ENCODE measurements at regions not wholly inside any gene's neighbourhood (a gene's known extent, or its start where the extent isn't known, plus 50 kb on each side); places are given as distances from the start of the nearest gene placed in this dataset.
A peak's percentile ranks its signal among the peaks of the same experiment; 100 is the strongest.

DNA sequence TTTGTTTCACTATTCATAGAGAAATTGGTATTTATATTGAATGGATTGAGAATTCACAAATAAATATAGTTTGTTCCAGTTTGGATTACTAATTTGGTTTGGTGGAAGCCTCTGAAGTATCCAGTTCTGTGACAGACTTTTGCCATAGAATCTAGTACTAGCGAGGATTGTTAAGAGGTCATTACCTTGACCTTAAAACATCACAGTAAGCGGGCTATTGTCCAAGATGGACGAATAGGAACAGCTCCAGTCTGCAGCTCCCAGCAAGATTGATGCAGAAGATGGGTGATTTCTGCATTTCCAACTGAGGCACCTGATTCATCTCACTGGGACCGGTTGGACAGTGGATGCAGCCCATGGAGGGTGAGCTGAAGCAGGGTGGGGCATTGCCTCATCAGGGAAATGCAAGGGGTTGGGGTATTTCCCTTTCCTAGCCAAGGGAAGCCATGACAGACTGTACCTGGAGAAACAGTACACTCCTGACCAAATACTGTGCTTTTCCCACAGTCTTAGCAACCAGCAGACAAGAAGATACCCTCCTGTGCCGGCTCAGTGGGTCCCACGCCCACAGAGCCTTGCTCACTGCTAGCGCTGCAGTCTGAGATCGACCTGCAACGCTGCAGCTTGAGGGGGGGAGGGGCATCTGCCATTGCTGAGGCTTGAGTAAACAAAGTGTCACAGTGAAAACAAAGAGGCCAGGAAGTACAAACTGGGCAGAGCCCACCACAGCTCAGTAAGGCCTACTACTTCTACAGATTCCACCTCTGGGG, 66.4 kb upstream of the NEDD9 start (continued):
- TF ChIP-seq, protein P1, sequence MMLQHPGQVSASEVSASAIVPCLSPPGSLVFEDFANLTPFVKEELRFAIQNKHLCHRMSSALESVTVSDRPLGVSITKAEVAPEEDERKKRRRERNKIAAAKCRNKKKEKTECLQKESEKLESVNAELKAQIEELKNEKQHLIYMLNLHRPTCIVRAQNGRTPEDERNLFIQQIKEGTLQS (CRISPR knock-in tag; IDR thresholded peaks at IDR 0.05) = peak; percentile 39; the same call in 1 of the 2 replicates
- TF ChIP-seq, protein P2, sequence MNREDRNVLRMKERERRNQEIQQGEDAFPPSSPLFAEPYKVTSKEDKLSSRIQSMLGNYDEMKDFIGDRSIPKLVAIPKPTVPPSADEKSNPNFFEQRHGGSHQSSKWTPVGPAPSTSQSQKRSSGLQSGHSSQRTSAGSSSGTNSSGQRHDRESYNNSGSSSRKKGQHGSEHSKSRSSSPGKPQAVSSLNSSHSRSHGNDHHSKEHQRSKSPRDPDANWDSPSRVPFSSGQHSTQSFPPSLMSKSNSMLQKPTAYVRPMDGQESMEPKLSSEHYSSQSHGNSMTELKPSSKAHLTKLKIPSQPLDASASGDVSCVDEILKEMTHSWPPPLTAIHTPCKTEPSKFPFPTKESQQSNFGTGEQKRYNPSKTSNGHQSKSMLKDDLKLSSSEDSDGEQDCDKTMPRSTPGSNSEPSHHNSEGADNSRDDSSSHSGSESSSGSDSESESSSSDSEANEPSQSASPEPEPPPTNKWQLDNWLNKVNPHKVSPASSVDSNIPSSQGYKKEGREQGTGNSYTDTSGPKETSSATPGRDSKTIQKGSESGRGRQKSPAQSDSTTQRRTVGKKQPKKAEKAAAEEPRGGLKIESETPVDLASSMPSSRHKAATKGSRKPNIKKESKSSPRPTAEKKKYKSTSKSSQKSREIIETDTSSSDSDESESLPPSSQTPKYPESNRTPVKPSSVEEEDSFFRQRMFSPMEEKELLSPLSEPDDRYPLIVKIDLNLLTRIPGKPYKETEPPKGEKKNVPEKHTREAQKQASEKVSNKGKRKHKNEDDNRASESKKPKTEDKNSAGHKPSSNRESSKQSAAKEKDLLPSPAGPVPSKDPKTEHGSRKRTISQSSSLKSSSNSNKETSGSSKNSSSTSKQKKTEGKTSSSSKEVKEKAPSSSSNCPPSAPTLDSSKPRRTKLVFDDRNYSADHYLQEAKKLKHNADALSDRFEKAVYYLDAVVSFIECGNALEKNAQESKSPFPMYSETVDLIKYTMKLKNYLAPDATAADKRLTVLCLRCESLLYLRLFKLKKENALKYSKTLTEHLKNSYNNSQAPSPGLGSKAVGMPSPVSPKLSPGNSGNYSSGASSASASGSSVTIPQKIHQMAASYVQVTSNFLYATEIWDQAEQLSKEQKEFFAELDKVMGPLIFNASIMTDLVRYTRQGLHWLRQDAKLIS (CRISPR knock-in tag; IDR thresholded peaks at IDR 0.05) = peak; percentile 56; the same call in 1 of the 2 replicates
- TF ChIP-seq MTA3 (CRISPR knock-in tag; IDR thresholded peaks at IDR 0.05) (no peak), IKZF1 (IDR thresholded peaks at IDR 0.05) (no peak), NKX3-1 (CRISPR knock-in tag; IDR thresholded peaks at IDR 0.05) (peak; percentile 64), NCOR1 (IDR thresholded peaks at IDR 0.05; ENCODE audit: borderline replicate concordance, low read length) (peak; percentile 72; the same call in 1 of the 2 replicates), ELF4 (CRISPR knock-in tag; IDR thresholded peaks at IDR 0.05; ENCODE audit: borderline replicate concordance) (no peak; the same call in 1 of the 2 replicates), ZNF678 (CRISPR knock-in tag; IDR thresholded peaks at IDR 0.05) (no peak), ZNF713 (CRISPR knock-in tag; IDR thresholded peaks at IDR 0.05) (0 out of 2 replicates have a peak, but pooled peaks have one; percentile 54), U2AF1 (optimal IDR thresholded peaks at IDR 0.05; ENCODE audit: low read depth, low read length) (no peak), ZIK1 (CRISPR knock-in tag; IDR thresholded peaks at IDR 0.05; ENCODE audit: borderline replicate concordance, low read depth) (peak; percentile 94), NRL (CRISPR knock-in tag; IDR thresholded peaks at IDR 0.05; ENCODE audit: borderline replicate concordance) (peak; percentile 98; the same call in 1 of the 2 replicates), ZNF660 (CRISPR knock-in tag; IDR thresholded peaks at IDR 0.05; ENCODE audit: borderline replicate concordance, low read depth) (no peak)
- TF ChIP-seq, protein P3, sequence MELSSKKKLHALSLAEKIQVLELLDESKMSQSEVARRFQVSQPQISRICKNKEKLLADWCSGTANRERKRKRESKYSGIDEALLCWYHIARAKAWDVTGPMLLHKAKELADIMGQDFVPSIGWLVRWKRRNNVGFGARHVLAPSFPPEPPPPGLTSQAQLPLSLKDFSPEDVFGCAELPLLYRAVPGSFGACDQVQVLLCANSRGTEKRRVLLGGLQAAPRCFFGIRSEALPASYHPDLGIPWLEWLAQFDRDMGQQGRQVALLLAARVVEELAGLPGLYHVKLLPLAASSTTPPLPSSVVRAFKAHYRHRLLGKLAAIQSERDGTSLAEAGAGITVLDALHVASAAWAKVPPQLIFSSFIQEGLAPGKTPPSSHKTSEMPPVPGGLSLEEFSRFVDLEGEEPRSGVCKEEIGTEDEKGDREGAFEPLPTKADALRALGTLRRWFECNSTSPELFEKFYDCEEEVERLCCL (CRISPR knock-in tag; IDR thresholded peaks at IDR 0.05; ENCODE audit: borderline replicate concordance) = no peak
- TF ChIP-seq, protein P4, sequence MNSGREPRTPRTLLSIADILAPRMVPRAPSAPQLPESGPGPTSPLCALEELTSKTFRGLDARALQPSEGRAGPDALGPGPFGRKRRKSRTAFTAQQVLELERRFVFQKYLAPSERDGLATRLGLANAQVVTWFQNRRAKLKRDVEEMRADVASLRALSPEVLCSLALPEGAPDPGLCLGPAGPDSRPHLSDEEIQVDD (CRISPR knock-in tag; IDR thresholded peaks at IDR 0.05; ENCODE audit: borderline replicate concordance) = peak; percentile 71; the same call in 1 of the 2 replicates
- TF ChIP-seq, protein P5, sequence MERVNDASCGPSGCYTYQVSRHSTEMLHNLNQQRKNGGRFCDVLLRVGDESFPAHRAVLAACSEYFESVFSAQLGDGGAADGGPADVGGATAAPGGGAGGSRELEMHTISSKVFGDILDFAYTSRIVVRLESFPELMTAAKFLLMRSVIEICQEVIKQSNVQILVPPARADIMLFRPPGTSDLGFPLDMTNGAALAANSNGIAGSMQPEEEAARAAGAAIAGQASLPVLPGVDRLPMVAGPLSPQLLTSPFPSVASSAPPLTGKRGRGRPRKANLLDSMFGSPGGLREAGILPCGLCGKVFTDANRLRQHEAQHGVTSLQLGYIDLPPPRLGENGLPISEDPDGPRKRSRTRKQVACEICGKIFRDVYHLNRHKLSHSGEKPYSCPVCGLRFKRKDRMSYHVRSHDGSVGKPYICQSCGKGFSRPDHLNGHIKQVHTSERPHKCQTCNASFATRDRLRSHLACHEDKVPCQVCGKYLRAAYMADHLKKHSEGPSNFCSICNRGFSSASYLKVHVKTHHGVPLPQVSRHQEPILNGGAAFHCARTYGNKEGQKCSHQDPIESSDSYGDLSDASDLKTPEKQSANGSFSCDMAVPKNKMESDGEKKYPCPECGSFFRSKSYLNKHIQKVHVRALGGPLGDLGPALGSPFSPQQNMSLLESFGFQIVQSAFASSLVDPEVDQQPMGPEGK (CRISPR knock-in tag; IDR thresholded peaks at IDR 0.05) = peak; percentile 89
- TF ChIP-seq, protein P6, sequence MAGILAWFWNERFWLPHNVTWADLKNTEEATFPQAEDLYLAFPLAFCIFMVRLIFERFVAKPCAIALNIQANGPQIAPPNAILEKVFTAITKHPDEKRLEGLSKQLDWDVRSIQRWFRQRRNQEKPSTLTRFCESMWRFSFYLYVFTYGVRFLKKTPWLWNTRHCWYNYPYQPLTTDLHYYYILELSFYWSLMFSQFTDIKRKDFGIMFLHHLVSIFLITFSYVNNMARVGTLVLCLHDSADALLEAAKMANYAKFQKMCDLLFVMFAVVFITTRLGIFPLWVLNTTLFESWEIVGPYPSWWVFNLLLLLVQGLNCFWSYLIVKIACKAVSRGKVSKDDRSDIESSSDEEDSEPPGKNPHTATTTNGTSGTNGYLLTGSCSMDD (CRISPR knock-in tag; IDR thresholded peaks at IDR 0.05) = no peak
- TF ChIP-seq, protein P7, sequence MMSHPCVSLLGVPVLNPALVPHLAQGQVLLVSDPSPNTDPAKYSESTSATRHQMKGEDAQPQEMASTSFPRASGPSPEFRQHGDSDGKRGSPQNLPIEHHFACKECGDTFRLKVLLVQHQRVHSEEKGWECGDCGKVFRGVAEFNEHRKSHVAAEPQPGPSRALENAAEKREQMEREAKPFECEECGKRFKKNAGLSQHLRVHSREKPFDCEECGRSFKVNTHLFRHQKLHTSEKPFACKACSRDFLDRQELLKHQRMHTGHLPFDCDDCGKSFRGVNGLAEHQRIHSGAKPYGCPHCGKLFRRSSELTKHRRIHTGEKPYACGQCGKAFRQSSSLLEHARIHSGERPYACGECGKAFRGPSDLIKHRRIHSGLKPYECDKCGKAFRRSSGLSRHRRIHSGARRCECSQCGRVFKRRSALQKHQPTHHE (CRISPR knock-in tag; IDR thresholded peaks at IDR 0.05; ENCODE audit: borderline replicate concordance) = peak; percentile 91; the same call in 1 of the 2 replicates

All from HepG2 (cell line).